GM03348 (cell line): ENCODE measurements at regions not wholly inside any gene's neighbourhood (a gene's known extent, or its start where the extent isn't known, plus 50 kb on each side); places are given as distances from the start of the nearest gene placed in this dataset.

ENCODE experiments used
- DNase-seq: peaks from one replicate; pipeline ENCODE4 v3.0.0; 2012; ENCODE audit warnings: low spot score

DNA sequence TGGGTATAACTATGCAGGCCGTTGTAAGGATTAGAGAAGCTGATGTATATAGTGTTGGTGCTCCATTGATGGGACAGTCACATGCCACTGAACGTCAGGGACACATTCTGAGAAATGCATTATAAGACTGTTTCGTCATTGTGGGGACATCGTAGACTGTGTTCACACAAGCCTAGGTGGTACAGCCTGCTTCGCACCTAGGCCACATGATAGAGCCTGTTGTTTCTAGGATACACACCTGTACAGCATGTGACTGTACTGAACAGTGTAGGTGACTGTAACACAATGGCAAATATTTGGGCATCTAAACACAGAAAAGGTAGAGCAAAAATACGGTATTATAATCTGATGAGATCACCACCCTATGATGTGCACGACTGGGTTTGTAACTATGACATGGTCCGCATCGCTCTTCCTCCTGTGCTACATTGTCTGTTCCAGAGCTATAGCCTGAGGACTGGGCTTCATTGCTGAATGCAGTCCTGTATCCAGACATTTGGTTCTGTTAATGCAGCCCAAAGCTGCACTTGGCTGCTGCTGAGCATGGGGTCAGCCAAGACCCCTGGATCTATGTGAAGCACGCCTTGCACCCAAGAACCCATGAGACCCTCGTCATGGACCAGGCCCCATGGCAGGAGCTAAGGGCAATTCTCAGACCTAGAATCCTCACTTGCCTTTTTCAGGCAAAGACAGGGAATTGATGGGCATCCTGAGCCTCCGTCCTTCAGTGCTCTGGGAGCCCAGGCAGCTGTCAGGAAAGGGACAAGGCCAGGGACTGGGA, 51.1 kb upstream of the THY1 start:
- no peak for DNase-seq

DNA sequence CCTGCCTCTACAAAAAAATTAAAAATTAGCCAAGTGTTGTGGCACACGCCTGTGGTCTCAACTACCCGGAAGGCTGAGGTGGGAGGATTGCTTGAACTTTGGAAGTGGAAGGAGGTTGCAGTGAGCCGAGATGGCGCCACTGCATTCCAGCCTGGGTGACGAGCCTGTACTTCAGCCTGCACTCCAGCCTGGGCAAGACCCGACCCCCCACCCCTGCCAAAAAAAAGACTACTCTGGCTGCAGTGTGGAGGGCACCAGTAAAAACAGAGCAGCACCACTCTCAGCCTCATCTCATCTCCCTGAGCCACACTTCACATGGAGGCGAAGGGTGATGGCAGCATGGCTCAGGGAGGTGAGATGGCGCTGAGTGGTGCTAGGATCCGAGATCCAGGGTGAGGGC, 50.3 kb upstream of the THY1 start:
- no peak for DNase-seq

DNA sequence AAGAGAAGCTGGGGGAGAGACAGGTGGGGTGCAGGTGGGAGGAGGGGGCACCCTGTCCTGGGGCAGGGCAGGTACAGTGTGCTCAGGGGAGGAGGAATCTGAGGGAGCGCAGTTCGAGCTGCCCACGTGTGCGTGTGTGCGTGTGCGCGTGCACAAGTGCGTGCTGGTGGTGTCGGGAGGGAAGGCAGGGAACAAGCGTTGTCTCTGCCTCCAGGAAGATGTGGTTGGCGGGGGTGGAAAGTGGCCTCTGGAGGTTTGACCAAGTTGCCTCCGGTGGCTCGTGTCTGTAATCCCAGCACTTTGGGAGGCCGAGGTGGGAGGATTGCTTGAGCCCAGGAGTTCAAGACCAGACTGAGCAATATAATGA, 49.9 kb upstream of the THY1 start:
- no peak for DNase-seq
